IgD-negative memory B cell (primary cell): ENCODE measurements at regions not wholly inside any gene's neighbourhood (a gene's known extent, or its start where the extent isn't known, plus 50 kb on each side); places are given as distances from the start of the nearest gene placed in this dataset.

Experiments
- H3K27ac Mint-ChIP-seq, 3 donors: one replicate each; pipeline ENCODE4 v1.8.0; 2020 to 2022; ENCODE audit warnings: mild to moderate bottlenecking in 3 of 3, mixed read lengths in 3 of 3, moderate library complexity in 1 of 3
- H3K27me3 Mint-ChIP-seq: one replicate; pipeline ENCODE4 v1.8.0; 2021; ENCODE audit warnings: mixed read lengths
- H3K36me3 Mint-ChIP-seq: one replicate; pipeline ENCODE4 v1.8.0; 2020; ENCODE audit warnings: mild to moderate bottlenecking, mixed read lengths
- H3K4me1 Mint-ChIP-seq, 3 donors: one replicate each; pipeline ENCODE4 v1.8.0; 2020 to 2022; ENCODE audit warnings: mixed read lengths in 3 of 3, mild to moderate bottlenecking in 1 of 3
- H3K4me3 Mint-ChIP-seq, 4 donors: one replicate each; pipeline ENCODE4 v1.8.0; 2020 to 2022; ENCODE audit warnings: mild to moderate bottlenecking in 4 of 4, mixed read lengths in 4 of 4, moderate library complexity in 3 of 4
- H3K9me3 Mint-ChIP-seq, 3 donors: one replicate each; pipeline ENCODE4 v1.8.0; 2020 to 2021; ENCODE audit warnings: mixed read lengths in 3 of 3, mild to moderate bottlenecking in 1 of 3

GRCh38 chr7:153859239-153859638 is 193.0 kb upstream of the DPP6 start:
- H3K9me3 Mint-ChIP-seq, result peaks cover 0 to 33% (median 11%) of the 10 kb centered on the region in 3 donors
- H3K36me3 Mint-ChIP-seq, result no peaks in the 10 kb centered on the region
- no peak overlapping the region for H3K4me3 Mint-ChIP-seq
- H3K27me3 Mint-ChIP-seq, result no peaks in the 10 kb centered on the region
- H3K4me1 Mint-ChIP-seq, result no peaks in the 10 kb centered on the region
- no peak overlapping the region for H3K27ac Mint-ChIP-seq

GRCh38 chr7:153886506-153887441 is 165.4 kb upstream of the DPP6 start:
- Mint-ChIP-seq H3K4me3 (peak overlapping the region in 1 of 4 donors; percentile 39), H3K4me1 (no peaks in the 10 kb centered on the region), H3K9me3 (peaks cover 3 to 20% (median 8%) of the 10 kb centered on the region in 3 donors), H3K36me3 (no peaks in the 10 kb centered on the region), H3K27me3 (peaks cover 6% of the 10 kb centered on the region), H3K27ac (no peak overlapping the region)

- no peak overlapping the region for H3K4me3 Mint-ChIP-seq
- peaks cover 1 to 10% (median 9%) of the 10 kb centered on the region in 3 donors for H3K9me3 Mint-ChIP-seq
- H3K27me3 Mint-ChIP-seq, result peaks cover 6% of the 10 kb centered on the region
- no peaks in the 10 kb centered on the region for H3K36me3 Mint-ChIP-seq
- no peak overlapping the region for H3K27ac Mint-ChIP-seq
- H3K4me1 Mint-ChIP-seq, result no peaks in the 10 kb centered on the region
Measured at GRCh38 chr7:153887749-153888569, 164.2 kb upstream of the DPP6 start.

GRCh38 chr7:153891990-153892389 is 160.2 kb upstream of the DPP6 start:
- Mint-ChIP-seq H3K27ac (no peak overlapping the region), H3K36me3 (no peaks in the 10 kb centered on the region), H3K27me3 (no peaks in the 10 kb centered on the region), H3K9me3 (peaks cover 5 to 10% (median 9%) of the 10 kb centered on the region in 3 donors), H3K4me3 (no peak overlapping the region), H3K4me1 (no peaks in the 10 kb centered on the region)

GRCh38 chr7:153902862-153903261 is 149.3 kb upstream of the DPP6 start:
- no peak overlapping the region for H3K4me3 Mint-ChIP-seq
- H3K36me3 Mint-ChIP-seq, result no peaks in the 10 kb centered on the region
- H3K9me3 Mint-ChIP-seq, result peaks cover 3 to 11% (median 5%) of the 10 kb centered on the region in 3 donors
- H3K27me3 Mint-ChIP-seq, result no peaks in the 10 kb centered on the region
- no peak overlapping the region for H3K27ac Mint-ChIP-seq
- no peaks in the 10 kb centered on the region for H3K4me1 Mint-ChIP-seq

GRCh38 chr7:153912211-153912610 is 140.0 kb upstream of the DPP6 start:
- no peaks in the 10 kb centered on the region for H3K36me3 Mint-ChIP-seq
- peaks cover 6 to 8% (median 7%) of the 10 kb centered on the region in 3 donors for H3K9me3 Mint-ChIP-seq
- H3K4me3 Mint-ChIP-seq, result no peak overlapping the region
- no peaks in the 10 kb centered on the region for H3K4me1 Mint-ChIP-seq
- H3K27ac Mint-ChIP-seq, result no peak overlapping the region
- no peaks in the 10 kb centered on the region for H3K27me3 Mint-ChIP-seq

- H3K36me3 Mint-ChIP-seq, result no peaks in the 10 kb centered on the region
- no peaks in the 10 kb centered on the region for H3K4me1 Mint-ChIP-seq
- H3K4me3 Mint-ChIP-seq, result no peak overlapping the region
- H3K27ac Mint-ChIP-seq, result no peak overlapping the region
- H3K9me3 Mint-ChIP-seq, result peaks cover 0 to 7% (median 2%) of the 10 kb centered on the region in 3 donors
- no peaks in the 10 kb centered on the region for H3K27me3 Mint-ChIP-seq
Measured at GRCh38 chr7:153920126-153920525, 132.1 kb upstream of the DPP6 start.

- Mint-ChIP-seq H3K4me3 (no peak overlapping the region), H3K9me3 (peaks cover 0 to 9% (median 2%) of the 10 kb centered on the region in 3 donors), H3K4me1 (no peaks in the 10 kb centered on the region), H3K27ac (no peak overlapping the region), H3K27me3 (no peaks in the 10 kb centered on the region), H3K36me3 (no peaks in the 10 kb centered on the region)
Measured at GRCh38 chr7:153920897-153921296, 131.3 kb upstream of the DPP6 start.

GRCh38 chr7:153921408-153921807 is 130.8 kb upstream of the DPP6 start:
- Mint-ChIP-seq H3K9me3 (peaks cover 0 to 9% (median 4%) of the 10 kb centered on the region in 3 donors), H3K4me3 (no peak overlapping the region), H3K27ac (no peak overlapping the region), H3K4me1 (no peaks in the 10 kb centered on the region), H3K27me3 (no peaks in the 10 kb centered on the region), H3K36me3 (no peaks in the 10 kb centered on the region)

- peaks cover 2% of the 10 kb centered on the region for H3K27me3 Mint-ChIP-seq
- peaks cover 1% of the 10 kb centered on the region for H3K36me3 Mint-ChIP-seq
- peaks cover 0 to 16% (median 6%) of the 10 kb centered on the region in 3 donors for H3K9me3 Mint-ChIP-seq
- no peak overlapping the region for H3K27ac Mint-ChIP-seq
- H3K4me1 Mint-ChIP-seq, result no peaks in the 10 kb centered on the region
- no peak overlapping the region for H3K4me3 Mint-ChIP-seq
Measured at GRCh38 chr7:153930696-153931095, 121.5 kb upstream of the DPP6 start.

- Mint-ChIP-seq H3K4me1 (no peaks in the 10 kb centered on the region), H3K27ac (no peak overlapping the region), H3K4me3 (no peak overlapping the region), H3K36me3 (peaks cover 1% of the 10 kb centered on the region), H3K9me3 (peaks cover 2 to 10% (median 6%) of the 10 kb centered on the region in 3 donors), H3K27me3 (peaks cover 2% of the 10 kb centered on the region)
Measured at GRCh38 chr7:153934048-153934447, 118.2 kb upstream of the DPP6 start.

- Mint-ChIP-seq H3K27me3 (peaks cover 2% of the 10 kb centered on the region), H3K4me3 (peak overlapping the region in 1 of 4 donors; percentile 78), H3K4me1 (no peaks in the 10 kb centered on the region), H3K27ac (no peak overlapping the region), H3K36me3 (no peaks in the 10 kb centered on the region), H3K9me3 (peaks cover 2 to 8% (median 3%) of the 10 kb centered on the region in 3 donors)
Measured at GRCh38 chr7:153934629-153935028, 117.6 kb upstream of the DPP6 start.

- no peaks in the 10 kb centered on the region for H3K4me1 Mint-ChIP-seq
- H3K36me3 Mint-ChIP-seq, result no peaks in the 10 kb centered on the region
- H3K27ac Mint-ChIP-seq, result no peak overlapping the region
- peaks cover 2 to 8% (median 4%) of the 10 kb centered on the region in 3 donors for H3K9me3 Mint-ChIP-seq
- H3K27me3 Mint-ChIP-seq, result peaks cover 2% of the 10 kb centered on the region
- H3K4me3 Mint-ChIP-seq, result no peak overlapping the region
Measured at GRCh38 chr7:153935095-153935494, 117.1 kb upstream of the DPP6 start.

- no peak overlapping the region for H3K27ac Mint-ChIP-seq
- H3K27me3 Mint-ChIP-seq, result peaks cover 2% of the 10 kb centered on the region
- no peaks in the 10 kb centered on the region for H3K4me1 Mint-ChIP-seq
- H3K9me3 Mint-ChIP-seq, result peaks cover 4 to 8% (median 5%) of the 10 kb centered on the region in 3 donors
- H3K4me3 Mint-ChIP-seq, result no peak overlapping the region
- H3K36me3 Mint-ChIP-seq, result no peaks in the 10 kb centered on the region
Measured at GRCh38 chr7:153938451-153938850, 113.7 kb upstream of the DPP6 start.

GRCh38 chr7:153939177-153939576 is 113.0 kb upstream of the DPP6 start:
- Mint-ChIP-seq H3K27ac (no peak overlapping the region), H3K4me3 (no peak overlapping the region), H3K27me3 (peaks cover 2% of the 10 kb centered on the region), H3K4me1 (no peaks in the 10 kb centered on the region), H3K9me3 (peaks cover 6 to 9% (median 8%) of the 10 kb centered on the region in 3 donors), H3K36me3 (no peaks in the 10 kb centered on the region)
